MV-4-11 (cell line): ENCODE measurements at regions not wholly inside any gene's neighbourhood (a gene's known extent, or its start where the extent isn't known, plus 50 kb on each side); places are given as distances from the start of the nearest gene placed in this dataset.

Source experiments
- DNase-seq: peaks from one replicate; lab custom pipeline; 2025; lab: John Stamatoyannopoulos, UW

GRCh38 chr5:56588131-56588487 is 227.2 kb upstream of the MAP3K1 start:
- no peak for DNase-seq

- no peak for DNase-seq
Measured at GRCh38 chr5:56587381-56588130, 227.8 kb upstream of the MAP3K1 start.

- DNase-seq, result no peak
Measured at GRCh38 chr5:56585999-56586691, 229.2 kb upstream of the MAP3K1 start.

GRCh38 chr5:56585461-56585860 is 229.9 kb upstream of the MAP3K1 start:
- DNase-seq, result peak; percentile 51

- DNase-seq, result no peak
Measured at GRCh38 chr5:56581426-56581825, 233.9 kb upstream of the MAP3K1 start.

GRCh38 chr5:56580864-56581263 is 234.5 kb upstream of the MAP3K1 start:
- peak; percentile 37 for DNase-seq

- peak; percentile 40 for DNase-seq
Measured at GRCh38 chr5:56575821-56576220, 239.5 kb upstream of the MAP3K1 start.

GRCh38 chr5:56574778-56575177 is 240.6 kb upstream of the MAP3K1 start:
- DNase-seq, result no peak

- peak; percentile 29 for DNase-seq
Measured at GRCh38 chr5:56569566-56569965, 245.8 kb upstream of the MAP3K1 start.

- no peak for DNase-seq
Measured at GRCh38 chr5:56569076-56569475, 246.3 kb upstream of the MAP3K1 start.

- DNase-seq, result no peak
Measured at GRCh38 chr5:56567278-56567677, 248.1 kb upstream of the MAP3K1 start.

GRCh38 chr5:56566374-56567249 is 248.7 kb upstream of the MAP3K1 start:
- DNase-seq, result peak; percentile 13

GRCh38 chr5:56565644-56566043 is 249.7 kb upstream of the MAP3K1 start:
- peak; percentile 88 for DNase-seq

GRCh38 chr5:56565283-56565615 is 250.1 kb upstream of the MAP3K1 start:
- no peak for DNase-seq

- peak; percentile 55 for DNase-seq
Measured at GRCh38 chr5:56564541-56565282, 250.6 kb upstream of the MAP3K1 start.

- DNase-seq, result no peak
Measured at GRCh38 chr5:56561455-56561854, 253.9 kb upstream of the MAP3K1 start.

- no peak for DNase-seq
Measured at GRCh38 chr5:56558131-56558745, 257.1 kb upstream of the MAP3K1 start.

GRCh38 chr5:56557198-56557597 is 258.2 kb upstream of the MAP3K1 start:
- no peak for DNase-seq

- DNase-seq, result no peak
Measured at GRCh38 chr5:56552612-56553268, 262.6 kb upstream of the MAP3K1 start.

GRCh38 chr5:56550227-56550626 is 265.1 kb upstream of the MAP3K1 start:
- DNase-seq, result no peak
